Caco-2 (cell line): ENCODE measurements at regions not wholly inside any gene's neighbourhood (a gene's known extent, or its start where the extent isn't known, plus 50 kb on each side); places are given as distances from the start of the nearest gene placed in this dataset.

Experiments
- BruUV-seq: library from RNA; stranded (reverse); fragments of 400-500 nt; replicated peaks from 2 replicates; lab custom pipeline; 2021; lab: Mats Ljungman, UMichigan
- CTCF ChIA-PET: fragments of 300-600 bp; sonication (Branson Sonifier 250); formaldehyde crosslinking; loops from one replicate; lab custom pipeline; 2022; ENCODE audit warnings: antibody characterized with exemption; lab: Charles Lee
- POLR2A ChIA-PET: fragments of 300-600 bp; sonication (Branson Sonifier 250); formaldehyde crosslinking; loops from one replicate; lab custom pipeline; 2022; ENCODE audit warnings: antibody characterized with exemption; lab: Charles Lee
- DNase-seq, 2 experiments: peaks; one replicate each; pipeline versions ENCODE4 v3.0.0 to v3.0.0-alpha.2; 2020 to 2022
- H3K27me3 ChIP-seq: replicated peaks from 2 replicates; pipeline ENCODE4 v1.6.0; 2011; ENCODE audit warnings: low read length; ENCODE audit not compliant: control insufficient read depth, insufficient read depth
- H3K36me3 ChIP-seq: 2 replicates; pipeline ENCODE4 v1.5.1; 2011; ENCODE audit warnings: low read length; ENCODE audit not compliant: control insufficient read depth, insufficient read depth
- H3K4me1 ChIP-seq: fragments of 250-450 bp; sonication (Bioruptor Pico); 2 replicates; pipeline ENCODE4 v1.5.1; 2020; ENCODE audit warnings: mild to moderate bottlenecking
- H3K4me3 ChIP-seq: 2 replicates; pipeline ENCODE4 v1.5.1; 2011; ENCODE audit warnings: low read depth, mild to moderate bottlenecking, control low read depth, low read length
- H3K9me3 ChIP-seq: fragments of 250-450 bp; sonication (Bioruptor Pico); 2 replicates; pipeline ENCODE4 v1.5.1; 2020; ENCODE audit warnings: mild to moderate bottlenecking, moderate library complexity
- H3K27ac Mint-ChIP-seq: one replicate; pipeline ENCODE4 v1.8.0; 2022; ENCODE audit warnings: mixed read lengths; ENCODE audit not compliant: unreplicated experiment
- H3K27me3 Mint-ChIP-seq: one replicate; pipeline ENCODE4 v1.8.0; 2022; ENCODE audit warnings: mixed read lengths; ENCODE audit not compliant: insufficient read depth, unreplicated experiment
- H3K36me3 Mint-ChIP-seq: one replicate; pipeline ENCODE4 v1.8.0; 2022; ENCODE audit warnings: mild to moderate bottlenecking, mixed read lengths; ENCODE audit not compliant: insufficient read depth, unreplicated experiment
- H3K4me1 Mint-ChIP-seq: one replicate; pipeline ENCODE4 v1.8.0; 2022; ENCODE audit warnings: low read depth, mixed read lengths; ENCODE audit not compliant: unreplicated experiment
- H3K4me3 Mint-ChIP-seq: one replicate; pipeline ENCODE4 v1.8.0; 2022; ENCODE audit warnings: mild to moderate bottlenecking, moderate library complexity, mixed read lengths; ENCODE audit not compliant: unreplicated experiment
- H3K9me3 Mint-ChIP-seq: one replicate; pipeline ENCODE4 v1.8.0; 2022; ENCODE audit warnings: mixed read lengths; ENCODE audit not compliant: unreplicated experiment
- CTCF ChIP-seq, 2 experiments: fragments of 200-600 bp in 1 of 2; IDR thresholded peaks; 1 replicate in 1 of 2; 2 replicates in 1 of 2; pipeline versions ENCODE4 v1.5.1 to v1.8.0; 2011 to 2022; ENCODE audit warnings: antibody characterized with exemption in 1 of 2, control low read depth in 1 of 2, inconsistent platforms in 1 of 2, low read depth in 1 of 2, low read length in 1 of 2, mild to moderate bottlenecking in 1 of 2, moderate library complexity in 1 of 2; ENCODE audit not compliant: insufficient read depth in 1 of 2, severe bottlenecking in 1 of 2, unreplicated experiment in 1 of 2
- intact Hi-C: fragments of 100-400 bp; cut with micrococcal nuclease; formaldehyde crosslinking; loops from one replicate; pipeline ENCODE4 v1.10.0; 2022; ENCODE audit not compliant: unreplicated experiment

DNA sequence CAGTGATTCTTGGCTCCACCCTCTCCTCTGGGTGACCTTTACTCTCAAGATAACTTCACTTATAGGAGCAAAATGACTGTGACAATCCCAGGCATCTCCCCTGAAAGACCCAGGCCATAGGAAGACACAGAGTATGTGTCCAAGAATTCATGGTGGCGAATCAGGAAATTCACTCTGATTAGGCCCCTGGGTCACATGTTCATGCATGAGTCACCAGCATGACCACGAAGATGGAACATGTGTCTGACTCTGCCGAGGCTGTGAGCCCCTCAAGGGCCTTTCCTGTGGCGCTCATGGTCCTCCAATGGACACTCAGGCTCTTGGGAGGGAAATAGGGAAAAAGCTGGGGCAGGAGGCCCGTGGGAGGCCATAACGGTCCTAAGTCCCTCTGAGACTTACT, 74.0 kb upstream of the TEX51 start:
- no peak overlapping the region for H3K27ac Mint-ChIP-seq
- Histone ChIP-seq H3K4me3 (no peak overlapping the region), H3K36me3 (no peaks in the 10 kb centered on the region), H3K4me1 (no peaks in the 10 kb centered on the region), H3K27me3 (no peaks in the 10 kb centered on the region; the same call in 1 of the 2 replicates), H3K9me3 (peaks cover 3% of the 10 kb centered on the region; the same call in 1 of the 2 replicates)
- ChIA-PET POLR2A (no interaction called here), CTCF (no interaction called here)
- no peaks in the 10 kb centered on the region for H3K36me3 Mint-ChIP-seq
- intact Hi-C loops: no loop called here
- DNase-seq: no peak
- no peaks in the 10 kb centered on the region for H3K9me3 Mint-ChIP-seq
- no peaks in the 10 kb centered on the region for H3K4me1 Mint-ChIP-seq
- BruUV-seq: no TSS peak
- peaks cover 17% of the 10 kb centered on the region for H3K27me3 Mint-ChIP-seq
- no peak overlapping the region for H3K4me3 Mint-ChIP-seq
- no peak for TF ChIP-seq CTCF (IDR thresholded peaks at IDR 0.05; ENCODE audit: insufficient read depth in 1 of 2, low read depth in 1 of 2, low read length in 1 of 2, severe bottlenecking in 1 of 2, unreplicated experiment in 1 of 2)

- Mint-ChIP-seq H3K27me3 (peaks cover 17% of the 10 kb centered on the region), H3K9me3 (no peaks in the 10 kb centered on the region), H3K4me1 (no peaks in the 10 kb centered on the region), H3K4me3 (no peak overlapping the region), H3K36me3 (no peaks in the 10 kb centered on the region), H3K27ac (no peak overlapping the region)
- no peak overlapping the region for H3K4me3 ChIP-seq
- no TSS peak for BruUV-seq
- DNase-seq: no peak
- no peaks in the 10 kb centered on the region; the same call in 1 of the 2 replicates for H3K27me3 ChIP-seq
- CTCF ChIA-PET: no interaction called here
- peaks cover 2% of the 10 kb centered on the region; the same call in 1 of the 2 replicates for H3K9me3 ChIP-seq
- TF ChIP-seq CTCF (IDR thresholded peaks at IDR 0.05; ENCODE audit: insufficient read depth in 1 of 2, low read depth in 1 of 2, low read length in 1 of 2, severe bottlenecking in 1 of 2, unreplicated experiment in 1 of 2): no peak
- POLR2A ChIA-PET: no interaction called here
- intact Hi-C loops: no loop called here
- no peaks in the 10 kb centered on the region for H3K36me3 ChIP-seq
- H3K4me1 ChIP-seq: no peaks in the 10 kb centered on the region
Measured at GRCh38 chr2:126825316-126825715, 73.4 kb upstream of the TEX51 start.

DNA sequence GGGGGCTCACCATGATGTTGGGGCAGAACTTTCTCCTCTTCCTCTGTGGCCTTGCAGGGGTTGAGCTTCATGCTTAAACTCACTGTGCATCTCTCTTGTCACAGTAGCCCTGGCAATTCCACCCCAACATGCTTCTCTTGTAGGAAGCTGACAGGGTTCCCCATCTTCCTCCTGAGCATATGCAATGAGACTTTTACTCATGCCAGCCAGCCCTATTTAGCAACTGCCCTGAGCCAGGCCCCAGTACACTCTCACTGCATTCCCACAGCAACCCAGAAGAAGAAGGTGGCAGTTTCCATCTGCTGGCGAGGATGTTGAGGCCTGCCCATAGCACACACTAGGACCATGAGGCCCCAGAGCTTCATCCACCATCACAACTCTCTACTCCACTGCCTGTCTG, 72.2 kb upstream of the TEX51 start:
- Mint-ChIP-seq H3K4me3 (no peak overlapping the region), H3K9me3 (no peaks in the 10 kb centered on the region), H3K4me1 (no peaks in the 10 kb centered on the region), H3K27ac (no peak overlapping the region), H3K36me3 (no peaks in the 10 kb centered on the region), H3K27me3 (peaks cover 17% of the 10 kb centered on the region)
- DNase-seq: no peak
- ChIA-PET CTCF (no interaction called here), POLR2A (no interaction called here)
- TF ChIP-seq CTCF (IDR thresholded peaks at IDR 0.05; ENCODE audit: insufficient read depth in 1 of 2, low read depth in 1 of 2, low read length in 1 of 2, severe bottlenecking in 1 of 2, unreplicated experiment in 1 of 2): no peak
- no peak overlapping the region for H3K4me3 ChIP-seq
- BruUV-seq: no TSS peak
- no peaks in the 10 kb centered on the region for H3K27me3 ChIP-seq
- no peaks in the 10 kb centered on the region for H3K4me1 ChIP-seq
- no peaks in the 10 kb centered on the region for H3K36me3 ChIP-seq
- no peaks in the 10 kb centered on the region for H3K9me3 ChIP-seq
- intact Hi-C loops: no loop called here
